ENCODE measurements at regions not wholly inside any gene's neighbourhood (a gene's known extent, or its start where the extent isn't known, plus 50 kb on each side); places are given as distances from the start of the nearest gene placed in this dataset.

DNA sequence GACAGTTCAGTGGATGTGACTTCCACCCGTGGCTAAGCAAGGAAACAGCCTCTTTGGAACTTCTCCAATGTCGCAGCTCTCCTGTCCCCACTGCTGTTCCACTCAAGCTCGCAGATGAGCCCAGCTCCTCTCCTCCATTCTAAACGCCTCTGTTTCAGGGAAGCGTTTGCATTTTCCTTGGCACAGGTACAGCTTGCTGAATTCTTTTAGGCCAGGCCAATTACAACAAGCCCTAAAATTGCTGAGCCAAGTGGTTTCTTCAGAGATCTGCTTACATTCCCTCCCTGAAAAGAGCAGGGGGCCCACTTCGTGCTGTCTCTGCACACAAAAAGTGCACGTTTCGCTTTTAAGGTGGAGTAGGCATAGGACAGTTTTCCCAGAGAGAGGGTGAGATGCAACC, 91.5 kb upstream of the BLID start:
- H3K27ac Mint-ChIP-seq (ENCODE audit: unreplicated experiment) = no peak overlapping the region
- CTCF ChIA-PET = no interaction called here
- H3K4me3 Mint-ChIP-seq (ENCODE audit: low read depth, unreplicated experiment) = no peak overlapping the region
- peaks cover 15% of the 10 kb centered on the region for H3K4me1 Mint-ChIP-seq (ENCODE audit: low read depth, unreplicated experiment)
- no peaks in the 10 kb centered on the region for H3K36me3 Mint-ChIP-seq (ENCODE audit: insufficient read depth, unreplicated experiment)
- DNase-seq = no peak
- TF ChIP-seq, protein P1, sequence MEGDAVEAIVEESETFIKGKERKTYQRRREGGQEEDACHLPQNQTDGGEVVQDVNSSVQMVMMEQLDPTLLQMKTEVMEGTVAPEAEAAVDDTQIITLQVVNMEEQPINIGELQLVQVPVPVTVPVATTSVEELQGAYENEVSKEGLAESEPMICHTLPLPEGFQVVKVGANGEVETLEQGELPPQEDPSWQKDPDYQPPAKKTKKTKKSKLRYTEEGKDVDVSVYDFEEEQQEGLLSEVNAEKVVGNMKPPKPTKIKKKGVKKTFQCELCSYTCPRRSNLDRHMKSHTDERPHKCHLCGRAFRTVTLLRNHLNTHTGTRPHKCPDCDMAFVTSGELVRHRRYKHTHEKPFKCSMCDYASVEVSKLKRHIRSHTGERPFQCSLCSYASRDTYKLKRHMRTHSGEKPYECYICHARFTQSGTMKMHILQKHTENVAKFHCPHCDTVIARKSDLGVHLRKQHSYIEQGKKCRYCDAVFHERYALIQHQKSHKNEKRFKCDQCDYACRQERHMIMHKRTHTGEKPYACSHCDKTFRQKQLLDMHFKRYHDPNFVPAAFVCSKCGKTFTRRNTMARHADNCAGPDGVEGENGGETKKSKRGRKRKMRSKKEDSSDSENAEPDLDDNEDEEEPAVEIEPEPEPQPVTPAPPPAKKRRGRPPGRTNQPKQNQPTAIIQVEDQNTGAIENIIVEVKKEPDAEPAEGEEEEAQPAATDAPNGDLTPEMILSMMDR (IDR thresholded peaks at IDR 0.05; ENCODE audit: unreplicated experiment) = no peak
- BruUV-seq (replicated peaks) = no TSS peak
- H3K9me3 Mint-ChIP-seq (ENCODE audit: low read depth, unreplicated experiment) = no peaks in the 10 kb centered on the region
- H3K27me3 Mint-ChIP-seq (ENCODE audit: unreplicated experiment) = peaks cover 55% of the 10 kb centered on the region
- intact Hi-C loops (cut with micrococcal nuclease; ENCODE audit: unreplicated experiment) = no loop called here

DNA sequence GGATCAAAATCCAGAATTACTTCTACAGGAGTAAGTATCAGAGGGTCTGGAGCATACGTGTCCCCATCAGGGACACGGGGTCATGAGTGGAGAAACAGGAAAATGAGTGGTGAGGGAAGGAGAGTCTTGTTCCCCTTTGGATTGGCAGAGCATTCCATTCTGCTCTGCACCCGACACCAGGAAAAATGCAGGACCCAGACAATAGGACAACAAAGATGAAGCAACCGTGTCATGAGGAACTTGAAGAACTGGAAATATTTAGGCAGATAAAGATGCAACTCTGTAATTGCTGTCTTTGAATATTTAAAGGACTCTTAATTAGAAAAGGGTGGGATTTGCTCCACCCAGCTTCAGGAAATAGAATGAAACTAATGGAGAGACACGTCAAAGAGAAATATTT, 89.0 kb upstream of the BLID start:
- CTCF ChIA-PET = interaction anchor here (0.6 kb wide), 1 partner anchor 159 kb away, joined by 3 read pairs; no protein-coding TSS in a partner anchor
- BruUV-seq (replicated peaks) = no TSS peak
- Mint-ChIP-seq H3K36me3 (ENCODE audit: insufficient read depth, unreplicated experiment) (no peaks in the 10 kb centered on the region), H3K9me3 (ENCODE audit: low read depth, unreplicated experiment) (no peaks in the 10 kb centered on the region), H3K4me1 (ENCODE audit: low read depth, unreplicated experiment) (peaks cover 19% of the 10 kb centered on the region), H3K27me3 (ENCODE audit: unreplicated experiment) (peaks cover 62% of the 10 kb centered on the region), H3K4me3 (ENCODE audit: low read depth, unreplicated experiment) (no peak overlapping the region), H3K27ac (ENCODE audit: unreplicated experiment) (no peak overlapping the region)
- intact Hi-C loops (cut with micrococcal nuclease; ENCODE audit: unreplicated experiment) = no loop called here
- no peak for DNase-seq
- TF ChIP-seq, protein P1 (IDR thresholded peaks at IDR 0.05; ENCODE audit: unreplicated experiment) = no peak

DNA sequence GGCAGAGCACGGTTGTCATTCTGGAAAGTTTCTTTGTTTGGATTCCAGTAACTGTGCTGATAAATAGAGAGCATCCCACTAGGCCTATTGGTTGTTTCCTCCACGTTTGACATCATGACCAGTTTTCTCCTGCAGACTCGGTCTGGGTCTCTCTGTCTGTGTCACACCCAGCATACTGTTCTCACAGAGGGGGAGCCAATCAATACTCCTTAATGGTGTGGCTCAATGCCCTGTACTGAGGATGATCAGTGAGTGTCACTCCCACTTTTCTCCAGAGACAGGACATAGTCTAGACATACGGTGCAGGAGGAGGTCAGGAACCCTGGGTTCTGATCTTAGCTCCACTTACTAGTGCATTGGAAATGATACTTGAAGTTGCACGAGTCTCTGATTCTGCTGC, 88.2 kb upstream of the BLID start:
- TF ChIP-seq, protein P1 (IDR thresholded peaks at IDR 0.05; ENCODE audit: unreplicated experiment) = no peak
- CTCF ChIA-PET = no interaction called here
- Mint-ChIP-seq H3K27me3 (ENCODE audit: unreplicated experiment) (peaks cover 62% of the 10 kb centered on the region), H3K4me1 (ENCODE audit: low read depth, unreplicated experiment) (peaks cover 16% of the 10 kb centered on the region), H3K9me3 (ENCODE audit: low read depth, unreplicated experiment) (no peaks in the 10 kb centered on the region), H3K36me3 (ENCODE audit: insufficient read depth, unreplicated experiment) (no peaks in the 10 kb centered on the region), H3K27ac (ENCODE audit: unreplicated experiment) (no peak overlapping the region), H3K4me3 (ENCODE audit: low read depth, unreplicated experiment) (no peak overlapping the region)
- no TSS peak for BruUV-seq (replicated peaks)
- intact Hi-C loops (cut with micrococcal nuclease; ENCODE audit: unreplicated experiment) = loop anchor here (5.0 kb wide), 1 partner anchor 182 kb away; no protein-coding TSS in a partner anchor
- DNase-seq = no peak

GRCh38 chr11:122202951-122203456, 87.0 kb upstream of the BLID start:
- H3K4me3 Mint-ChIP-seq (ENCODE audit: low read depth, unreplicated experiment) = peak overlapping the region; percentile 46
- TF ChIP-seq, protein P1 (IDR thresholded peaks at IDR 0.05; ENCODE audit: unreplicated experiment) = peak; percentile 86
- no peaks in the 10 kb centered on the region for H3K9me3 Mint-ChIP-seq (ENCODE audit: low read depth, unreplicated experiment)
- H3K4me1 Mint-ChIP-seq (ENCODE audit: low read depth, unreplicated experiment) = peaks cover 17% of the 10 kb centered on the region
- BruUV-seq (replicated peaks) = no TSS peak
- no peaks in the 10 kb centered on the region for H3K36me3 Mint-ChIP-seq (ENCODE audit: insufficient read depth, unreplicated experiment)
- peaks cover 61% of the 10 kb centered on the region for H3K27me3 Mint-ChIP-seq (ENCODE audit: unreplicated experiment)
- intact Hi-C loops (cut with micrococcal nuclease; ENCODE audit: unreplicated experiment) = loop anchor here (2.0 to 5.0 kb wide), 3 partner anchors 94 to 548 kb away; no protein-coding TSS in a partner anchor
- no peak overlapping the region for H3K27ac Mint-ChIP-seq (ENCODE audit: unreplicated experiment)
- DNase-seq = peak; percentile 65
- CTCF ChIA-PET = interaction anchor here (1.0 to 1.8 kb wide), 3 partner anchors 88 to 548 kb away, joined by 4 to 13 read pairs (median 4); no protein-coding TSS in a partner anchor

Data from Calu3 (cell line).